SK-N-SH (cell line): ENCODE measurements at regions not wholly inside any gene's neighbourhood (a gene's known extent, or its start where the extent isn't known, plus 50 kb on each side); places are given as distances from the start of the nearest gene placed in this dataset.

Source experiments
- CTCF ChIP-seq: fragments of 200-600 bp; sonication (generic); IDR thresholded peaks from 2 replicates; pipeline ENCODE4 v1.6.1; 2017; ENCODE audit warnings: antibody characterized with exemption, mild to moderate bottlenecking, moderate library complexity
- EP300 ChIP-seq, 2 experiments: IDR thresholded peaks; 2 replicates each; pipeline versions ENCODE4 v1.4.0 to v1.6.1; 2012; ENCODE audit warnings: borderline replicate concordance in 1 of 2, low read depth in 1 of 2, low read length in 1 of 2
- POLR2AphosphoS5 ChIP-seq: IDR thresholded peaks from 2 replicates; pipeline ENCODE4 v1.6.1; 2012; ENCODE audit warnings: low read depth, low read length

GRCh38 chr14:71532344-71532743 is 399.9 kb upstream of the RGS6 start:
- TF ChIP-seq POLR2AphosphoS5 (no peak), EP300 (IDR thresholded peaks at IDR 0.05; ENCODE audit: borderline replicate concordance in 1 of 2, low read depth in 1 of 2, low read length in 1 of 2) (no peak), CTCF (no peak)
